GM23338 (cell line): ENCODE measurements at regions not wholly inside any gene's neighbourhood (a gene's known extent, or its start where the extent isn't known, plus 50 kb on each side); places are given as distances from the start of the nearest gene placed in this dataset.

Experiments used
- EZH2 ChIP-seq: fragments of 200-600 bp; sonication (generic); IDR thresholded peaks from one replicate; pipeline ENCODE4 v1.8.0; 2017; ENCODE audit warnings: antibody characterized with exemption, mild to moderate bottlenecking, low read depth; ENCODE audit not compliant: unreplicated experiment
- POLR2AphosphoS5 ChIP-seq: IDR thresholded peaks from 2 replicates; pipeline ENCODE4 v1.6.1; 2016; ENCODE audit warnings: antibody characterized with exemption, low read depth
- TF ChIP-seq, protein P1 (sequence below), 2 experiments: fragments of 200-600 bp in 1 of 2; sonication (generic) in 1 of 2; conservative IDR thresholded peaks; 2 replicates each; pipeline versions ENCODE4 v1.5.1 to v1.6.1; 2016 to 2017; ENCODE audit warnings: antibody characterized with exemption in 2 of 2, low read depth in 2 of 2, mild to moderate bottlenecking in 2 of 2, moderate library complexity in 1 of 2
- TF ChIP-seq, protein P2 (sequence below): IDR thresholded peaks from one replicate; pipeline ENCODE4 v1.6.1; 2018; ENCODE audit warnings: antibody characterized with exemption; ENCODE audit not compliant: unreplicated experiment

DNA sequence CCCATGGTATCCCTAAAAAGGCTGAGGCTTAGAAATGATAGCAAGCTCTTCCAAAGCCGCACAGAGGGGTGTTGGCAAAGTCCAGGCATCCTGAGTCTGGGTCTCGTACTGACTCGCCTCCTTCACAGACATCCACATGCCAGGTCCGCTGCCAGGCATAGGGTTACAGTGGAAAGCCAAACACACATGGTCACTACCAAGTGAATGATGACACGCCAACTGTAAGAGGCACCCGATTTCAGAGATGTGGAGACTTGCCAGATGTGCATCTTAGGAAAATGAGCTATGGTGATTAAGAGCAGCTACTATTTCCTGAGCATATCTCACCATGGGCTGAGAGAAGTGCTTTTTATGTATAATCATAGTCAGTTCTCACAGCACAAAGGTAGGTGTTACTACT, 314.9 kb downstream of the MIAT start:
- TF ChIP-seq, protein P1, sequence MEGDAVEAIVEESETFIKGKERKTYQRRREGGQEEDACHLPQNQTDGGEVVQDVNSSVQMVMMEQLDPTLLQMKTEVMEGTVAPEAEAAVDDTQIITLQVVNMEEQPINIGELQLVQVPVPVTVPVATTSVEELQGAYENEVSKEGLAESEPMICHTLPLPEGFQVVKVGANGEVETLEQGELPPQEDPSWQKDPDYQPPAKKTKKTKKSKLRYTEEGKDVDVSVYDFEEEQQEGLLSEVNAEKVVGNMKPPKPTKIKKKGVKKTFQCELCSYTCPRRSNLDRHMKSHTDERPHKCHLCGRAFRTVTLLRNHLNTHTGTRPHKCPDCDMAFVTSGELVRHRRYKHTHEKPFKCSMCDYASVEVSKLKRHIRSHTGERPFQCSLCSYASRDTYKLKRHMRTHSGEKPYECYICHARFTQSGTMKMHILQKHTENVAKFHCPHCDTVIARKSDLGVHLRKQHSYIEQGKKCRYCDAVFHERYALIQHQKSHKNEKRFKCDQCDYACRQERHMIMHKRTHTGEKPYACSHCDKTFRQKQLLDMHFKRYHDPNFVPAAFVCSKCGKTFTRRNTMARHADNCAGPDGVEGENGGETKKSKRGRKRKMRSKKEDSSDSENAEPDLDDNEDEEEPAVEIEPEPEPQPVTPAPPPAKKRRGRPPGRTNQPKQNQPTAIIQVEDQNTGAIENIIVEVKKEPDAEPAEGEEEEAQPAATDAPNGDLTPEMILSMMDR (conservative IDR thresholded peaks at IDR 0.05; ENCODE audit: low read depth in 2 of 2): no peak
- no peak for TF ChIP-seq POLR2AphosphoS5
- TF ChIP-seq, protein P2, sequence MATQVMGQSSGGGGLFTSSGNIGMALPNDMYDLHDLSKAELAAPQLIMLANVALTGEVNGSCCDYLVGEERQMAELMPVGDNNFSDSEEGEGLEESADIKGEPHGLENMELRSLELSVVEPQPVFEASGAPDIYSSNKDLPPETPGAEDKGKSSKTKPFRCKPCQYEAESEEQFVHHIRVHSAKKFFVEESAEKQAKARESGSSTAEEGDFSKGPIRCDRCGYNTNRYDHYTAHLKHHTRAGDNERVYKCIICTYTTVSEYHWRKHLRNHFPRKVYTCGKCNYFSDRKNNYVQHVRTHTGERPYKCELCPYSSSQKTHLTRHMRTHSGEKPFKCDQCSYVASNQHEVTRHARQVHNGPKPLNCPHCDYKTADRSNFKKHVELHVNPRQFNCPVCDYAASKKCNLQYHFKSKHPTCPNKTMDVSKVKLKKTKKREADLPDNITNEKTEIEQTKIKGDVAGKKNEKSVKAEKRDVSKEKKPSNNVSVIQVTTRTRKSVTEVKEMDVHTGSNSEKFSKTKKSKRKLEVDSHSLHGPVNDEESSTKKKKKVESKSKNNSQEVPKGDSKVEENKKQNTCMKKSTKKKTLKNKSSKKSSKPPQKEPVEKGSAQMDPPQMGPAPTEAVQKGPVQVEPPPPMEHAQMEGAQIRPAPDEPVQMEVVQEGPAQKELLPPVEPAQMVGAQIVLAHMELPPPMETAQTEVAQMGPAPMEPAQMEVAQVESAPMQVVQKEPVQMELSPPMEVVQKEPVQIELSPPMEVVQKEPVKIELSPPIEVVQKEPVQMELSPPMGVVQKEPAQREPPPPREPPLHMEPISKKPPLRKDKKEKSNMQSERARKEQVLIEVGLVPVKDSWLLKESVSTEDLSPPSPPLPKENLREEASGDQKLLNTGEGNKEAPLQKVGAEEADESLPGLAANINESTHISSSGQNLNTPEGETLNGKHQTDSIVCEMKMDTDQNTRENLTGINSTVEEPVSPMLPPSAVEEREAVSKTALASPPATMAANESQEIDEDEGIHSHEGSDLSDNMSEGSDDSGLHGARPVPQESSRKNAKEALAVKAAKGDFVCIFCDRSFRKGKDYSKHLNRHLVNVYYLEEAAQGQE: no peak
- TF ChIP-seq EZH2: no peak
